IMR-90 (cell line): ENCODE measurements at regions not wholly inside any gene's neighbourhood (a gene's known extent, or its start where the extent isn't known, plus 50 kb on each side); places are given as distances from the start of the nearest gene placed in this dataset.

ENCODE experiments used
- CEBPB ChIP-seq: IDR thresholded peaks from 2 replicates; pipeline ENCODE4 v1.6.1; 2012; ENCODE audit warnings: low read depth, low read length, improper control_type of control experiment
- CHD1 ChIP-seq: IDR thresholded peaks from 2 replicates; pipeline ENCODE4 v1.6.1; 2012; ENCODE audit warnings: low read depth, low read length, improper control_type of control experiment
- CTCF ChIP-seq: conservative IDR thresholded peaks from 2 replicates; pipeline ENCODE4 v1.5.1; 2012; ENCODE audit warnings: mild to moderate bottlenecking, low read depth, low read length, improper control_type of control experiment
- MAFK ChIP-seq: IDR thresholded peaks from 2 replicates; pipeline ENCODE4 v1.6.1; 2012; ENCODE audit warnings: low read depth, low read length, improper control_type of control experiment
- MAZ ChIP-seq: IDR thresholded peaks from 2 replicates; pipeline ENCODE4 v1.6.1; 2012; ENCODE audit warnings: low read depth, mild to moderate bottlenecking, low read length, improper control_type of control experiment, moderate library complexity, borderline replicate concordance
- POLR2A ChIP-seq: IDR thresholded peaks from 2 replicates; pipeline ENCODE4 v1.6.1; 2012; ENCODE audit warnings: mild to moderate bottlenecking, low read depth, low read length
- RAD21 ChIP-seq: IDR thresholded peaks from 2 replicates; pipeline ENCODE4 v1.6.1; 2012; ENCODE audit warnings: low read length, improper control_type of control experiment
- RCOR1 ChIP-seq: IDR thresholded peaks from 2 replicates; pipeline ENCODE4 v1.6.1; 2012; ENCODE audit warnings: mild to moderate bottlenecking, low read length, improper control_type of control experiment; ENCODE audit not compliant: insufficient replicate concordance
- RFX5 ChIP-seq: IDR thresholded peaks from 2 replicates; pipeline ENCODE4 v1.8.0; 2012; ENCODE audit warnings: low read depth, mild to moderate bottlenecking, low read length, moderate library complexity
- TF ChIP-seq, protein P1 (sequence below): fragments of 150-350 bp; IDR thresholded peaks from 2 replicates; pipeline ENCODE4 v1.6.1; 2016; ENCODE audit warnings: low read depth, mild to moderate bottlenecking, low read length, moderate library complexity, borderline replicate concordance

DNA sequence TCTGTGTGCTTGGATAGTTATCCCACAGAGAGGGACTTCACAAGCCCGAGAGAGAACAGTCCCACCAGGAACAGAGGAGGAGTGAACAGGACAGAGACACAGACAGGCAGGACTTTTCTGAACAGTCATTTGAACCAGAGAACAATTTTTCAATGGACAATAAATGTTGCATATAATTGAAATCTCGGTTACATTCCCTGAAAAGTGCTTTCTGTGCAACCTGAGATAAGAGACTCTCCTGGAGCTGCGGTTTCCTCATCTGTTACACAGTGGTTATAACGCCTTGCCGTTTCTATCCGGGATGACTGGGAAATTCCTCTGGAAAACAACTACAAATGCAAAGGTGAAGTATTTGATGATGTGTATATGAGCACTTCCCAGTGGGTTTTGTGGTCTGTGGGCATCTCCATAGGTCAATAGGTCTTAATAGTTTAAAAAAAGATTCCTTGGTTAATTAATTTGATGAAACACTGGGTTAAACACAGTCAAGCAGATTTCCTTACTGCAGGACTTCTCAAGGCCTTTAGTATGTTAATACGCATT, 87.2 kb upstream of the HPCAL1 start:
- no peak for TF ChIP-seq RFX5
- no peak for TF ChIP-seq CHD1
- TF ChIP-seq RAD21: no peak
- TF ChIP-seq, protein P1, sequence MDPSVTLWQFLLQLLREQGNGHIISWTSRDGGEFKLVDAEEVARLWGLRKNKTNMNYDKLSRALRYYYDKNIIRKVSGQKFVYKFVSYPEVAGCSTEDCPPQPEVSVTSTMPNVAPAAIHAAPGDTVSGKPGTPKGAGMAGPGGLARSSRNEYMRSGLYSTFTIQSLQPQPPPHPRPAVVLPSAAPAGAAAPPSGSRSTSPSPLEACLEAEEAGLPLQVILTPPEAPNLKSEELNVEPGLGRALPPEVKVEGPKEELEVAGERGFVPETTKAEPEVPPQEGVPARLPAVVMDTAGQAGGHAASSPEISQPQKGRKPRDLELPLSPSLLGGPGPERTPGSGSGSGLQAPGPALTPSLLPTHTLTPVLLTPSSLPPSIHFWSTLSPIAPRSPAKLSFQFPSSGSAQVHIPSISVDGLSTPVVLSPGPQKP: no peak
- TF ChIP-seq MAFK: no peak
- no peak for TF ChIP-seq POLR2A
- TF ChIP-seq CTCF: no peak
- TF ChIP-seq RCOR1: no peak
- TF ChIP-seq MAZ: no peak
- no peak for TF ChIP-seq CEBPB
